ENCODE measurements at regions not wholly inside any gene's neighbourhood (a gene's known extent, or its start where the extent isn't known, plus 50 kb on each side); places are given as distances from the start of the nearest gene placed in this dataset.

- DNase-seq (no peak), ATAC-seq (no peak)
- H3K4me3 ChIP-seq, result no peak overlapping the region
- intact Hi-C loops (cut with DNase I), result loop anchor here (5.0 to 10.0 kb wide), 2 partner anchors 211 to 214 kb away; no protein-coding TSS in a partner anchor
- no peaks in the 10 kb centered on the region for H3K27me3 ChIP-seq
- no peak overlapping the region for H3K27ac ChIP-seq
- WGBS (ENCODE audit: insufficient coverage, low coverage, low lambda C conversion rate, missing lambda C conversion rate), result 82% methylated on average over 2 of the region's 2 CpGs
- H3K4me1 ChIP-seq, result no peaks in the 10 kb centered on the region
- H3K36me3 ChIP-seq, result no peaks in the 10 kb centered on the region
- TF ChIP-seq CTCF (IDR thresholded peaks at IDR 0.05) (no peak), POLR2A (IDR thresholded peaks at IDR 0.05) (no peak)
- no peaks in the 10 kb centered on the region for H3K9me3 ChIP-seq
Observed at GRCh38 chr10:23528419-23528818, 89.5 kb downstream of the OTUD1 start.

- Histone ChIP-seq H3K27ac (no peak overlapping the region), H3K4me3 (no peak overlapping the region), H3K36me3 (no peaks in the 10 kb centered on the region), H3K9me3 (no peaks in the 10 kb centered on the region), H3K4me1 (no peaks in the 10 kb centered on the region), H3K27me3 (no peaks in the 10 kb centered on the region)
- intact Hi-C loops (cut with DNase I), result loop anchor here (5.0 to 10.0 kb wide), 2 partner anchors 212 to 215 kb away; no protein-coding TSS in a partner anchor
- ATAC-seq, result no peak
- TF ChIP-seq POLR2A (IDR thresholded peaks at IDR 0.05), result no peak
- no peak for TF ChIP-seq CTCF (IDR thresholded peaks at IDR 0.05)
- 75% methylated on average over 5 of the region's 5 CpGs for WGBS (ENCODE audit: insufficient coverage, low coverage, low lambda C conversion rate, missing lambda C conversion rate)
- no peak for DNase-seq
Observed at GRCh38 chr10:23529625-23530024, 90.8 kb downstream of the OTUD1 start.

GRCh38 chr10:23530079-23530478 lies 91.2 kb downstream of the OTUD1 start:
- Histone ChIP-seq H3K9me3 (no peaks in the 10 kb centered on the region), H3K4me3 (no peak overlapping the region), H3K4me1 (no peaks in the 10 kb centered on the region), H3K27ac (no peak overlapping the region), H3K36me3 (no peaks in the 10 kb centered on the region), H3K27me3 (no peaks in the 10 kb centered on the region)
- TF ChIP-seq POLR2A (IDR thresholded peaks at IDR 0.05) (no peak), CTCF (IDR thresholded peaks at IDR 0.05) (peak; percentile 31 to 53 (median 43))
- intact Hi-C loops (cut with DNase I), result no loop called here
- WGBS (ENCODE audit: insufficient coverage, low coverage, low lambda C conversion rate, missing lambda C conversion rate), result 61% methylated on average over 2 of the region's 2 CpGs
- ATAC-seq (no peak), DNase-seq (no peak)

GRCh38 chr10:23533212-23533611 lies 94.3 kb downstream of the OTUD1 start:
- Histone ChIP-seq H3K4me3 (no peak overlapping the region), H3K36me3 (no peaks in the 10 kb centered on the region), H3K9me3 (no peaks in the 10 kb centered on the region), H3K27ac (no peak overlapping the region), H3K4me1 (no peaks in the 10 kb centered on the region), H3K27me3 (no peaks in the 10 kb centered on the region)
- DNase-seq (no peak), ATAC-seq (no peak)
- intact Hi-C loops (cut with DNase I), result no loop called here
- 78% methylated on average over 3 of the region's 3 CpGs for WGBS (ENCODE audit: insufficient coverage, low coverage, low lambda C conversion rate, missing lambda C conversion rate)
- TF ChIP-seq CTCF (IDR thresholded peaks at IDR 0.05) (no peak), POLR2A (IDR thresholded peaks at IDR 0.05) (no peak)

- no peak for DNase-seq
- no peak overlapping the region for H3K27ac ChIP-seq
Observed at GRCh38 chr10:23534326-23534725, 95.5 kb downstream of the OTUD1 start.

More at GRCh38 chr10:23534326-23534725, 95.5 kb downstream of the OTUD1 start:
- Histone ChIP-seq H3K9me3 (no peaks in the 10 kb centered on the region), H3K4me3 (no peak overlapping the region), H3K36me3 (no peaks in the 10 kb centered on the region), H3K27me3 (no peaks in the 10 kb centered on the region), H3K4me1 (no peaks in the 10 kb centered on the region)
- 38% methylated on average over 4 of the region's 4 CpGs for WGBS (ENCODE audit: insufficient coverage, low coverage, low lambda C conversion rate, missing lambda C conversion rate)
- TF ChIP-seq CTCF (IDR thresholded peaks at IDR 0.05) (no peak), POLR2A (IDR thresholded peaks at IDR 0.05) (no peak)
- ATAC-seq, result no peak
- intact Hi-C loops (cut with DNase I), result no loop called here
